ENCODE measurements at regions not wholly inside any gene's neighbourhood (a gene's known extent, or its start where the extent isn't known, plus 50 kb on each side); places are given as distances from the start of the nearest gene placed in this dataset.

GRCh38 chr2:23149777-23150176, 235.2 kb upstream of the KLHL29 start:
- TF ChIP-seq, protein P1, sequence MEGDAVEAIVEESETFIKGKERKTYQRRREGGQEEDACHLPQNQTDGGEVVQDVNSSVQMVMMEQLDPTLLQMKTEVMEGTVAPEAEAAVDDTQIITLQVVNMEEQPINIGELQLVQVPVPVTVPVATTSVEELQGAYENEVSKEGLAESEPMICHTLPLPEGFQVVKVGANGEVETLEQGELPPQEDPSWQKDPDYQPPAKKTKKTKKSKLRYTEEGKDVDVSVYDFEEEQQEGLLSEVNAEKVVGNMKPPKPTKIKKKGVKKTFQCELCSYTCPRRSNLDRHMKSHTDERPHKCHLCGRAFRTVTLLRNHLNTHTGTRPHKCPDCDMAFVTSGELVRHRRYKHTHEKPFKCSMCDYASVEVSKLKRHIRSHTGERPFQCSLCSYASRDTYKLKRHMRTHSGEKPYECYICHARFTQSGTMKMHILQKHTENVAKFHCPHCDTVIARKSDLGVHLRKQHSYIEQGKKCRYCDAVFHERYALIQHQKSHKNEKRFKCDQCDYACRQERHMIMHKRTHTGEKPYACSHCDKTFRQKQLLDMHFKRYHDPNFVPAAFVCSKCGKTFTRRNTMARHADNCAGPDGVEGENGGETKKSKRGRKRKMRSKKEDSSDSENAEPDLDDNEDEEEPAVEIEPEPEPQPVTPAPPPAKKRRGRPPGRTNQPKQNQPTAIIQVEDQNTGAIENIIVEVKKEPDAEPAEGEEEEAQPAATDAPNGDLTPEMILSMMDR (IDR thresholded peaks at IDR 0.05; ENCODE audit: low read depth, low read length), result no peak
- no peak for DNase-seq (ENCODE audit: low read depth in 2 of 2)
- H3K4me3 ChIP-seq (replicated peaks in 1 of 2; ENCODE audit: low read depth in 2 of 2, low read length in 2 of 2), result no peak overlapping the region

DNA sequence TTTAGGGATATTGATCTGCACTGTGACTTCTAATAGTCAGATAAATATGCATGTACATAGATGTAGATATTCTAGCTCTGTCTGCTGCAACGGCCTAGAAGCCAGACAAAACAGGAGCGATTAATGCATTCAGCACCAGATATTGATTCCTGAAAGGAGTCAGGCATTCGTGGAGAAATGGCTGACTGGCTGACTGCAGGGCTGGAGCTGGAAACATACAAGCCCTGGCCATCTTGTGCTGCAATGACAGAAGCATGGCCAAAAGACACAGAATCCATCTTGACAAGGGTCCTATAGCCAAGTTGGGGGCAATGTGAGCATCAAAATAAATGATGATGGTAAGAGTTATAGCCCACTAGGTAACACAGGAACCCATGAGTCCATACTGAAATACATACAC, 231.5 kb upstream of the KLHL29 start:
- TF ChIP-seq, protein P1 (IDR thresholded peaks at IDR 0.05; ENCODE audit: low read depth, low read length), result no peak
- no peak for DNase-seq (ENCODE audit: low read depth in 2 of 2)
- no peak overlapping the region for H3K4me3 ChIP-seq (replicated peaks in 1 of 2; ENCODE audit: low read depth in 2 of 2, low read length in 2 of 2)

- no peak overlapping the region for H3K4me3 ChIP-seq (replicated peaks in 1 of 2; ENCODE audit: low read depth in 2 of 2, low read length in 2 of 2)
- DNase-seq (ENCODE audit: low read depth in 2 of 2), result no peak
- TF ChIP-seq, protein P1 (IDR thresholded peaks at IDR 0.05; ENCODE audit: low read depth, low read length), result no peak
Measured at GRCh38 chr2:23155022-23155421, 230.0 kb upstream of the KLHL29 start.

DNA sequence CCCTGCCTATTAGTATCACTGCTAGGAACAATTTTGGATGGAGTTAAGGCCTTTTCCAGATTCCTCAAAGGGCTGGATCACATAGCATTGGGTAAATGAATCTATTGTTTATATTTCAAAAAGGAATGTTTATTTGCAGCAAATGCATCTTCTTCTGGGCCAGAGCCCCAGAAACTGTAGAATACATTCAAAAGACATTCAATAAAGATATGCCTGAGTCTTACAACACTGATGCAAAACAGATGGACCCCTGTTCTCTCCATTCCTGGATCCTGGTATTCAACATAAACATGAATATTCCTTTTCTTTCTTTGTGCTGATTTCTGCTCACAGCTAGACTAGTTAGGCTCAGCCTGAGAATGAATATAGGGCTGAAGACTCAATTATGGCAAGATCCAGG, 227.2 kb upstream of the KLHL29 start:
- no peak overlapping the region for H3K4me3 ChIP-seq (replicated peaks in 1 of 2; ENCODE audit: low read depth in 2 of 2, low read length in 2 of 2)
- no peak for DNase-seq (ENCODE audit: low read depth in 2 of 2)
- TF ChIP-seq, protein P1 (IDR thresholded peaks at IDR 0.05; ENCODE audit: low read depth, low read length), result no peak

GRCh38 chr2:23158306-23158705, 226.7 kb upstream of the KLHL29 start:
- TF ChIP-seq, protein P1 (IDR thresholded peaks at IDR 0.05; ENCODE audit: low read depth, low read length), result no peak
- H3K4me3 ChIP-seq (replicated peaks in 1 of 2; ENCODE audit: low read depth in 2 of 2, low read length in 2 of 2), result no peak overlapping the region
- no peak for DNase-seq (ENCODE audit: low read depth in 2 of 2)

DNA sequence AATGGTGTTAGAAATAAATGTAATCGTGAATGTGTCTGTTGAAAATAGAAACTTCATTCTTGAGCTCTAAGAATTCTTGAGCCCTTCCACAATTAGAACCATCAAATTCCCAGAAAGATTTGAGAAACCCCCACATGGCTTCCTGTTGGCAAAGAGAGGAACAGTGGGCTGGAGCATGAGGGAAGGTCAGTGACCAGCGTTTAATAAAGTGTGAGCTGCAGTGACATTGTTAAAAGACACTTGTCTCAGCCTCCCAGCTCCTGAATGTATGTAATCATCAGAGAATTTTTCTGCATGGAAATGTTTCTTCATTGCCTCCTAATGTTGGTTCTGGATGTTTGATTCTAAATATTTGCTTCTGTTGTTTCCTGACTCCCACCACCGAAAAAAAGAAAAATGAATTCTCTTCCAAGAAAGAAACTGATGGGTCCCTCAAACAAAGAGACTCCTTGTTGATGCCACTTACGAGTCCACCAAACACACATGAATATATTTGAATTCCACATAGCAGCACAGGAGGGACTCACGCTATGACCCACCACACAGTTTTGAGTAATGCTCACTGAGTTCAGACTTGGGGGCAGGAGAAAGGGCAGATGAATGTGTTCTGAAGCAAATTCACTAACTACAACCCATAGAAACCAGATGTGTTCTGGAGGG, 225.1 kb upstream of the KLHL29 start:
- DNase-seq (ENCODE audit: low read depth in 2 of 2), result no peak
- TF ChIP-seq, protein P1 (IDR thresholded peaks at IDR 0.05; ENCODE audit: low read depth, low read length), result no peak

GRCh38 chr2:23164173-23164572, 220.8 kb upstream of the KLHL29 start:
- TF ChIP-seq, protein P1 (IDR thresholded peaks at IDR 0.05; ENCODE audit: low read depth, low read length), result no peak
- H3K4me3 ChIP-seq (replicated peaks in 1 of 2; ENCODE audit: low read depth in 2 of 2, low read length in 2 of 2), result no peak overlapping the region
- no peak for DNase-seq (ENCODE audit: low read depth in 2 of 2)

More for the DNA sequence above, 225.1 kb upstream of the KLHL29 start:
- no peak overlapping the region for H3K4me3 ChIP-seq (replicated peaks in 1 of 2; ENCODE audit: low read depth in 2 of 2, low read length in 2 of 2)

Measured in cardiac fibroblast (primary cell).